ENCODE measurements at regions not wholly inside any gene's neighbourhood (a gene's known extent, or its start where the extent isn't known, plus 50 kb on each side); places are given as distances from the start of the nearest gene placed in this dataset.

- no peaks in the 10 kb centered on the region for H3K4me1 ChIP-seq (ENCODE audit: control insufficient read depth, low read length)
- no peak overlapping the region for H3K4me3 ChIP-seq (ENCODE audit: low read length)
- no peaks in the 10 kb centered on the region for H3K27me3 ChIP-seq (ENCODE audit: control insufficient read depth, low read length)
- H3K9me2 ChIP-seq (replicated peaks; ENCODE audit: control insufficient read depth, low read length) = no peaks in the 10 kb centered on the region
- no peaks in the 10 kb centered on the region for H4K20me1 ChIP-seq (ENCODE audit: control insufficient read depth, insufficient read depth, low read depth, low read length)
- no peaks in the 10 kb centered on the region for H3K79me2 ChIP-seq (ENCODE audit: control insufficient read depth, low read length)
- H3F3A ChIP-seq (ENCODE audit: control insufficient read depth, insufficient read depth) = no peaks in the 10 kb centered on the region
- H3K9me3 ChIP-seq (ENCODE audit: control insufficient read depth, insufficient read depth, low read length) = no peaks in the 10 kb centered on the region
- H3K4me2 ChIP-seq (ENCODE audit: low read length) = no peak overlapping the region
- no peaks in the 10 kb centered on the region for H3K36me3 ChIP-seq (ENCODE audit: control insufficient read depth, low read length)
- TF ChIP-seq EZH2phosphoT487 (IDR thresholded peaks at IDR 0.05; ENCODE audit: borderline replicate concordance, low read length) (no peak), CTCF (IDR thresholded peaks at IDR 0.05; ENCODE audit: low read depth, low read length, poor library complexity, severe bottlenecking) (no peak)
- H3K27ac ChIP-seq (ENCODE audit: low read depth, low read length) = no peak overlapping the region
These were observed 119.2 kb downstream of the EFNB1 start for GRCh38 chrX:68947882-68948605.

- TF ChIP-seq EZH2phosphoT487 (IDR thresholded peaks at IDR 0.05; ENCODE audit: borderline replicate concordance, low read length) = no peak
- TF ChIP-seq CTCF (IDR thresholded peaks at IDR 0.05; ENCODE audit: low read depth, low read length, poor library complexity, severe bottlenecking) = no peak
- no peak overlapping the region for H3K27ac ChIP-seq (ENCODE audit: low read depth, low read length)
- no peaks in the 10 kb centered on the region for H3K36me3 ChIP-seq (ENCODE audit: control insufficient read depth, low read length)
These were observed 116.9 kb downstream of the EFNB1 start for GRCh38 chrX:68945603-68946228.

GRCh38 chrX:68945081-68945602 lies 116.3 kb downstream of the EFNB1 start:
- no peaks in the 10 kb centered on the region for H3K9me3 ChIP-seq (ENCODE audit: control insufficient read depth, insufficient read depth, low read length)
- no peak overlapping the region for H3K27ac ChIP-seq (ENCODE audit: low read depth, low read length)
- no peak for TF ChIP-seq CTCF (IDR thresholded peaks at IDR 0.05; ENCODE audit: low read depth, low read length, poor library complexity, severe bottlenecking)
- no peak for TF ChIP-seq EZH2phosphoT487 (IDR thresholded peaks at IDR 0.05; ENCODE audit: borderline replicate concordance, low read length)
- no peaks in the 10 kb centered on the region for H3K79me2 ChIP-seq (ENCODE audit: control insufficient read depth, low read length)
- H3K27me3 ChIP-seq (ENCODE audit: control insufficient read depth, low read length) = no peaks in the 10 kb centered on the region
- H3K4me2 ChIP-seq (ENCODE audit: low read length) = no peak overlapping the region
- H3K4me3 ChIP-seq (ENCODE audit: low read length) = no peak overlapping the region
- no peaks in the 10 kb centered on the region for H3K4me1 ChIP-seq (ENCODE audit: control insufficient read depth, low read length)
- H4K20me1 ChIP-seq (ENCODE audit: control insufficient read depth, insufficient read depth, low read depth, low read length) = no peaks in the 10 kb centered on the region
- no peaks in the 10 kb centered on the region for H3K36me3 ChIP-seq (ENCODE audit: control insufficient read depth, low read length)
- no peaks in the 10 kb centered on the region for H3K9me2 ChIP-seq (replicated peaks; ENCODE audit: control insufficient read depth, low read length)
- H3F3A ChIP-seq (ENCODE audit: control insufficient read depth, insufficient read depth) = no peaks in the 10 kb centered on the region

More at GRCh38 chrX:68945603-68946228, 116.9 kb downstream of the EFNB1 start:
- Histone ChIP-seq H4K20me1 (ENCODE audit: control insufficient read depth, insufficient read depth, low read depth, low read length) (no peaks in the 10 kb centered on the region), H3K79me2 (ENCODE audit: control insufficient read depth, low read length) (no peaks in the 10 kb centered on the region), H3F3A (ENCODE audit: control insufficient read depth, insufficient read depth) (no peaks in the 10 kb centered on the region), H3K4me1 (ENCODE audit: control insufficient read depth, low read length) (no peaks in the 10 kb centered on the region), H3K4me2 (ENCODE audit: low read length) (no peak overlapping the region), H3K4me3 (ENCODE audit: low read length) (no peak overlapping the region), H3K9me3 (ENCODE audit: control insufficient read depth, insufficient read depth, low read length) (no peaks in the 10 kb centered on the region), H3K9me2 (replicated peaks; ENCODE audit: control insufficient read depth, low read length) (no peaks in the 10 kb centered on the region), H3K27me3 (ENCODE audit: control insufficient read depth, low read length) (no peaks in the 10 kb centered on the region)

All from DOHH2 (cell line).